Calu3 (cell line): ENCODE measurements at regions not wholly inside any gene's neighbourhood (a gene's known extent, or its start where the extent isn't known, plus 50 kb on each side); places are given as distances from the start of the nearest gene placed in this dataset.
"Not testable (repeated sequence)": the region's sequence is repeated elsewhere in the genome, so short reads cannot be mapped to it uniquely, and the experiment has no call there.

Experiments used
- BruUV-seq: library from RNA; stranded (reverse); fragments of 400-500 nt; replicated peaks from 2 replicates; lab custom pipeline; 2021; lab: Mats Ljungman, UMichigan
- CTCF ChIA-PET: fragments of 300-600 bp; sonication (Branson Sonifier 250); formaldehyde crosslinking; loops from one replicate; lab custom pipeline; 2022; ENCODE audit warnings: antibody characterized with exemption; lab: Charles Lee
- DNase-seq: peaks from one replicate; pipeline ENCODE4 v3.0.0; 2022
- H3K27ac Mint-ChIP-seq: one replicate; pipeline ENCODE4 v1.8.0; 2022; ENCODE audit warnings: mixed read lengths; ENCODE audit not compliant: unreplicated experiment
- H3K27me3 Mint-ChIP-seq: one replicate; pipeline ENCODE4 v1.8.0; 2022; ENCODE audit warnings: mixed read lengths; ENCODE audit not compliant: unreplicated experiment
- H3K36me3 Mint-ChIP-seq: one replicate; pipeline ENCODE4 v1.8.0; 2022; ENCODE audit warnings: mild to moderate bottlenecking, moderate library complexity, mixed read lengths; ENCODE audit not compliant: insufficient read depth, unreplicated experiment
- H3K4me1 Mint-ChIP-seq: one replicate; pipeline ENCODE4 v1.8.0; 2022; ENCODE audit warnings: mild to moderate bottlenecking, low read depth, mixed read lengths; ENCODE audit not compliant: unreplicated experiment
- H3K4me3 Mint-ChIP-seq: one replicate; pipeline ENCODE4 v1.8.0; 2022; ENCODE audit warnings: mild to moderate bottlenecking, low read depth, moderate library complexity, mixed read lengths; ENCODE audit not compliant: unreplicated experiment
- H3K9me3 Mint-ChIP-seq: one replicate; pipeline ENCODE4 v1.8.0; 2022; ENCODE audit warnings: low read depth, mixed read lengths; ENCODE audit not compliant: unreplicated experiment
- intact Hi-C: fragments of 100-400 bp; cut with micrococcal nuclease; formaldehyde crosslinking; loops from one replicate; pipeline ENCODE4 v1.10.0; 2022; ENCODE audit not compliant: unreplicated experiment
- TF ChIP-seq, protein P1 (sequence below): fragments of 200-600 bp; IDR thresholded peaks from one replicate; pipeline ENCODE4 v1.8.0; 2022; ENCODE audit warnings: antibody characterized with exemption; ENCODE audit not compliant: unreplicated experiment

DNA sequence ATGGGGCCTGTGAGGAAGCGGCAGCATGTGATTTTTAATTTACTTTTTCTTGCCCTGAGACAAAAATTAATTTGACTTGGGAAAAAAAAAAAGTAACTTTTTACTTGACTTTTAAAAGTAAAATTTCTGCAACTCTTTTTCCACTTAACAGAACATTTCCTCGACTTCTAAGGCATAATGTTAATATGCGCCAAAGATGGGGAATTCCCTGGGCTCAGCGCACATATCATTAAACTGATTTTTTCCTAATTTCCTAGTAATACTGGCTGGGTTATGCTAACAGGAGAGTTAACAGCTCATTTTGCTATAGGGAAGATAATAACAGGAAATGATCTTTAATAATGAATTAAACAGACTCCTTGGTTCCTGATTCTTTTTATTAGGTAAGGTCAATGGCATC is 120.6 kb upstream of the CDH5 start:
- BruUV-seq, result no TSS peak
- Mint-ChIP-seq H3K4me1 (no peaks in the 10 kb centered on the region), H3K27me3 (peaks cover 64% of the 10 kb centered on the region), H3K36me3 (no peaks in the 10 kb centered on the region), H3K27ac (no peak overlapping the region), H3K9me3 (no peaks in the 10 kb centered on the region), H3K4me3 (no peak overlapping the region)
- intact Hi-C loops, result no loop called here
- TF ChIP-seq, protein P1, sequence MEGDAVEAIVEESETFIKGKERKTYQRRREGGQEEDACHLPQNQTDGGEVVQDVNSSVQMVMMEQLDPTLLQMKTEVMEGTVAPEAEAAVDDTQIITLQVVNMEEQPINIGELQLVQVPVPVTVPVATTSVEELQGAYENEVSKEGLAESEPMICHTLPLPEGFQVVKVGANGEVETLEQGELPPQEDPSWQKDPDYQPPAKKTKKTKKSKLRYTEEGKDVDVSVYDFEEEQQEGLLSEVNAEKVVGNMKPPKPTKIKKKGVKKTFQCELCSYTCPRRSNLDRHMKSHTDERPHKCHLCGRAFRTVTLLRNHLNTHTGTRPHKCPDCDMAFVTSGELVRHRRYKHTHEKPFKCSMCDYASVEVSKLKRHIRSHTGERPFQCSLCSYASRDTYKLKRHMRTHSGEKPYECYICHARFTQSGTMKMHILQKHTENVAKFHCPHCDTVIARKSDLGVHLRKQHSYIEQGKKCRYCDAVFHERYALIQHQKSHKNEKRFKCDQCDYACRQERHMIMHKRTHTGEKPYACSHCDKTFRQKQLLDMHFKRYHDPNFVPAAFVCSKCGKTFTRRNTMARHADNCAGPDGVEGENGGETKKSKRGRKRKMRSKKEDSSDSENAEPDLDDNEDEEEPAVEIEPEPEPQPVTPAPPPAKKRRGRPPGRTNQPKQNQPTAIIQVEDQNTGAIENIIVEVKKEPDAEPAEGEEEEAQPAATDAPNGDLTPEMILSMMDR, result no peak
- no peak for DNase-seq
- CTCF ChIA-PET, result no interaction called here

DNA sequence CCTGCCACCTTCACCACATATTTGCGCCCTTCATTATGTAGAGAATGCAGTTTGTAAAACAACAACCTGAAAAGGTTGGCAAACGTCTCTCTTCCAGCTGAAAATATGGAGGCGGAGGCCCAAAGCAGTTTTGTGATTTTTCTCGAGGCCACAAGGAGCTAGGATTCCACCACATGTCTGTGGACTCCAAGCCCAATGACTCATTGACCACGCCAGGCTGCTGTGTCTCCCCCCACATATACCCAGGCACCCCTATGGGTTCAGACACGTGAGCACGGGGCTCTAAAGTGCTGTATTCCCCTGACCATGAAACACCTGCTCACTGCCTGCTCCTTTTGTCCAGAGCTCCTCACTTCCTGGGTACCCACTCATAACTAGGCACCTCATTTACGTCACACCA is 121.4 kb upstream of the CDH5 start:
- BruUV-seq, result no TSS peak
- intact Hi-C loops, result no loop called here
- H3K4me3 Mint-ChIP-seq, result no peak overlapping the region
- CTCF ChIA-PET, result no interaction called here
- no peak for DNase-seq
- H3K27ac Mint-ChIP-seq, result no peak overlapping the region
- H3K9me3 Mint-ChIP-seq, result no peaks in the 10 kb centered on the region
- H3K36me3 Mint-ChIP-seq, result no peaks in the 10 kb centered on the region
- TF ChIP-seq, protein P1, result no peak
- H3K27me3 Mint-ChIP-seq, result peaks cover 64% of the 10 kb centered on the region
- H3K4me1 Mint-ChIP-seq, result no peaks in the 10 kb centered on the region

DNA sequence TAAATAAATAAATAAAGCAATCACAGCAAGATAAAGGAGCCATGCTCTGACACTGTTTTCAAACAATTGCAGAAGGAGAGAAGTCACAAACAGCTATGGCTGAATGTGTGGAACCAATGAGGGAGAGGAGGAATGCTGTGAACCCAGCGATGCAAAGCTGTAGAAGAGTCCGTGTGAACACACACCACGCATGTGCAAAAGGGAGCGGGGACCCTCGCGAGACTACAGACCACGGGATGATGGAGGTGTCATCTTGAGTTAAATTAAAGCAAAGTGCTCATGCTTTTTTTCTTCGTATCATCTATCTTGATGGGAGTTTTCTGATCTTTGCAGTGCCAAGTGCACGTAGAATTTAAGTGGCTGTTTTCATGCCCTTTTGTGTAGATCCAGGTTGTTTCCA is 123.8 kb upstream of the CDH5 start:
- H3K9me3 Mint-ChIP-seq, result peaks cover 2% of the 10 kb centered on the region
- H3K27ac Mint-ChIP-seq, result no peak overlapping the region
- DNase-seq, result no peak
- intact Hi-C loops, result no loop called here
- H3K27me3 Mint-ChIP-seq, result peaks cover 64% of the 10 kb centered on the region
- TF ChIP-seq, protein P1, result no peak
- no peaks in the 10 kb centered on the region for H3K36me3 Mint-ChIP-seq
- no peak overlapping the region for H3K4me3 Mint-ChIP-seq
- CTCF ChIA-PET, result no interaction called here
- H3K4me1 Mint-ChIP-seq, result no peaks in the 10 kb centered on the region
- BruUV-seq, result no TSS peak

DNA sequence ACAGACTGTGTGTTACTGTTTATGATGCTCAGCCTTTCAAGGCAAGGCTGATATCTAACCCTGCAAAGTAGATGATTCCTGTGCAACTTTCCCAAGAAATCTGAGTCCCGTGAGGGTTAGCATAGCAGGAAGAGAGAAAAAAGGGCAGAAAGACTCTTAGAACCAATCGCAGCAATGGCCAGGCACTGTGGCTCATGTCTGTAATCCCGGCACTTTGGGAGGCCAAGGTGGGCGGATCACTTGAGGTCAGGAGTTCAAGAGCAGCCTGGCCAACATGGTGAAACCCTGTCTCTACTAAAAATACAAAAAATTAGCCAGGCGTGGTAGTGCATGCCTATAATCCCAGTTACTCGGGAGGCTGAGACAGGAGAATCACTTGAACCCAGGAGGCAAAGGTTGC is 124.3 kb upstream of the CDH5 start:
- H3K9me3 Mint-ChIP-seq, DNase-seq, BruUV-seq, H3K4me3 Mint-ChIP-seq, H3K36me3 Mint-ChIP-seq, intact Hi-C loops, H3K4me1 Mint-ChIP-seq, H3K27ac Mint-ChIP-seq, CTCF ChIA-PET: not testable (repeated sequence)
- peaks cover 67% of the 10 kb centered on the region for H3K27me3 Mint-ChIP-seq

DNA sequence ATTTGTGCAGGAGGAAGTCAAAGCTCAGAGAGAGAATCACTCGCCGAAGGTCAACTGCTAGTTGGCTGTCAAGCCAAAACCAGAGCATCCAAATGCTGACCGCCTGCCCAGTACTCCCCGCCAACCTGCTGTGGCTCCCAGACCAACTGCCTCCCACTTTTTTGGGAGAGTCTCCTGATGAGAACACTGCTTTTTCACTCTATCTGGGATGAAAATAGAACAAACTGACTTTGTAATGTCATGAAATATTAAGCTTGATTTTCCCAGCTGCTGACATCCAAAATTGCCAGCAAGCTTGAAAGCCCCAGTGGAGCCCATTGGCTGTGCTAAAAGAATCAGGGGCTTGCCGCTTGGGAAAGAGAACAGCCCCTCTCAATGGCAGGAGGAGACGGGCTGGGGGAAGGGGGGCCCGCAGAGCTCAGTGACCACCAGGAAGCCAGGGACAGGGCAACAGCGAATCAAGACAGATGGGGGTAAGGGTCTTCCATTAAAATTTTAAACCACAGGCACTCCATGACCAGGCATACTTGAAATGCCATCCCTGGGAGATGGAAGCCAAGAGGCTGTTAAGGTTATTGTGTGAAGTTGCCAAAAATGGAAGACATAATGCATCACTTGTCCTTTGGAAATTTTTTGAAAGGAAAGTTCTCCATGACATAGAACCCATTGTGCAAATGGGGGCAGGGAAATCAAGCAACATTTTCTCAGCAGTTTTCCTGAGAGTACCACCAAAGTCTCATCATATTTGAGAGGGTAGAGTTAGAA is 125.7 kb upstream of the CDH5 start:
- TF ChIP-seq, protein P1, result no peak
- intact Hi-C loops, result no loop called here
- no peaks in the 10 kb centered on the region for H3K36me3 Mint-ChIP-seq
- BruUV-seq, result no TSS peak
- CTCF ChIA-PET, result no interaction called here
- H3K27ac Mint-ChIP-seq, result no peak overlapping the region
- no peaks in the 10 kb centered on the region for H3K4me1 Mint-ChIP-seq
- DNase-seq, result no peak
- H3K9me3 Mint-ChIP-seq, result peaks cover 2% of the 10 kb centered on the region
- H3K4me3 Mint-ChIP-seq, result no peak overlapping the region
- H3K27me3 Mint-ChIP-seq, result peaks cover 81% of the 10 kb centered on the region
